Hematopoietic multipotent progenitor cell treated with erythropoietin and hydrocortisone succinate and interleukin-3 and kit ligand, for 4 days (in vitro differentiated cells): ENCODE measurements at regions not wholly inside any gene's neighbourhood (a gene's known extent, or its start where the extent isn't known, plus 50 kb on each side); places are given as distances from the start of the nearest gene placed in this dataset.

Experiments
- DNase-seq: peaks from one replicate; pipeline ENCODE4 v3.0.0-alpha.2; 2015

GRCh38 chr3:86152620-86153019, 838.3 kb downstream of the VGLL3 start:
- DNase-seq, result no peak

DNA sequence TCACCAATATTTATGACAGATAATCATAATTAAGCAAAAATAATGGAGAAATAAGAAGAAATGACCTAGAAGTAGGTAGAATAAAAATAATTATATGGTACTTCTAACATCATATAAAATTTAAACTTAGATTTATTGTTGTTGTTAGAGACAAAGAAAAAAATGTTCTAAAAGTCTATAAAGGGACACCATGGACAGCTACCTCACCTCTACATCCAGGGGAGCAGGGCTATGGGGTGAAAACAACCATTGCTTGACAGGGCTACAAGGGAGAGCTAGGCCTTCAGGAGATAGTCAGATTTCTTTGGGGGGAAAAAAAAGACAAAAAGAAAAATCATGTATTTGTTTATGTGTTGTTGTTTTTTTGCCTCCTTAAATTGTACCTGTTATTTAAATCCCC, 841.9 kb downstream of the VGLL3 start:
- no peak for DNase-seq

- DNase-seq, result no peak
Observed at GRCh38 chr3:86147119-86147518, 843.8 kb downstream of the VGLL3 start.

DNA sequence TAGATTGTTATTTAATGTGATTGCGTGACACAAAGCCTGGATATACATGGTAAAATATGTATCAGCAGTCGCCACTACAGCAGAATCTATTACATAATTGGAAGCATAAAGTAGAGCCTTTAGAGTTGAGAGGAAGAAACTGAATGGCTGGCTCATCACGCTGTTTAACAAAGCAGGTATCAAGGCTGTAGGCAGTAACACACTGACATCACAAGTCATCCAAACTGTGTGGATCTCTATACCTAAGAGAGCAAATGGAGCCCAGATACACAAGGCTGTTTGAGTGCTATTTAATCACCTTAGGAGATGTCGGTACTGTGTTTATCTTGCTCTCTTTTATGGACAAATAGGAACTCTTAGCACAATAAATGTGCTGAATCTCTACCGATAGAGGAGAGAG, 864.4 kb downstream of the VGLL3 start:
- no peak for DNase-seq
